ENCODE measurements at regions not wholly inside any gene's neighbourhood (a gene's known extent, or its start where the extent isn't known, plus 50 kb on each side); places are given as distances from the start of the nearest gene placed in this dataset.

- peak; percentile 55 for DNase-seq (ENCODE audit: low spot score)
These were observed 56.1 kb upstream of the SLC35G4 start for GRCh38 chr18:11553098-11553940.

- no peak for DNase-seq (ENCODE audit: low spot score)
These were observed 60.4 kb upstream of the SLC35G4 start for GRCh38 chr18:11548916-11549551.

GRCh38 chr18:11548396-11548795 is 61.0 kb upstream of the SLC35G4 start:
- no peak for DNase-seq (ENCODE audit: low spot score)

GRCh38 chr18:11544060-11544633 is 65.2 kb upstream of the SLC35G4 start:
- DNase-seq (ENCODE audit: low spot score) = no peak

- no peak for DNase-seq (ENCODE audit: low spot score)
These were observed 68.2 kb upstream of the SLC35G4 start for GRCh38 chr18:11541179-11541578.

GRCh38 chr18:11533942-11534496 is 75.4 kb upstream of the SLC35G4 start:
- no peak for DNase-seq (ENCODE audit: low spot score)

- DNase-seq (ENCODE audit: low spot score) = no peak
These were observed 75.9 kb upstream of the SLC35G4 start for GRCh38 chr18:11533513-11533890.

GRCh38 chr18:11532758-11533512 is 76.5 kb upstream of the SLC35G4 start:
- no peak for DNase-seq (ENCODE audit: low spot score)

GRCh38 chr18:11529081-11529480 is 80.3 kb upstream of the SLC35G4 start:
- DNase-seq (ENCODE audit: low spot score) = no peak

GRCh38 chr18:11526675-11527074 is 82.7 kb upstream of the SLC35G4 start:
- DNase-seq (ENCODE audit: low spot score) = no peak

GRCh38 chr18:11523804-11524203 is 85.6 kb upstream of the SLC35G4 start:
- DNase-seq (ENCODE audit: low spot score) = no peak

- no peak for DNase-seq (ENCODE audit: low spot score)
These were observed 86.4 kb upstream of the SLC35G4 start for GRCh38 chr18:11522992-11523391.

- DNase-seq (ENCODE audit: low spot score) = no peak
These were observed 87.5 kb upstream of the SLC35G4 start for GRCh38 chr18:11521853-11522252.

GRCh38 chr18:11520536-11520935 is 88.9 kb upstream of the SLC35G4 start:
- DNase-seq (ENCODE audit: low spot score) = no peak

- peak; percentile 65 for DNase-seq (ENCODE audit: low spot score)
These were observed 90.4 kb upstream of the SLC35G4 start for GRCh38 chr18:11518788-11519685.

GRCh38 chr18:11517704-11518103 is 91.7 kb upstream of the SLC35G4 start:
- DNase-seq (ENCODE audit: low spot score) = no peak

- DNase-seq (ENCODE audit: low spot score) = no peak
These were observed 92.5 kb upstream of the SLC35G4 start for GRCh38 chr18:11516751-11517503.

GRCh38 chr18:11514267-11514666 is 95.1 kb upstream of the SLC35G4 start:
- DNase-seq (ENCODE audit: low spot score) = no peak

- peak; percentile 60 for DNase-seq (ENCODE audit: low spot score)
These were observed 97.0 kb upstream of the SLC35G4 start for GRCh38 chr18:11512096-11513025.
